Upper lobe of left lung (tissue), 4 donors: ENCODE measurements at regions not wholly inside any gene's neighbourhood (a gene's known extent, or its start where the extent isn't known, plus 50 kb on each side); places are given as distances from the start of the nearest gene placed in this dataset.

ENCODE experiments used
- CTCF ChIP-seq, 6 experiments: fragments of 450-650 bp in 4 of 6; fragments of 200-600 bp in 2 of 6; sonication (generic) in 2 of 6; IDR thresholded peaks; one replicate each; pipeline ENCODE4 v1.5.1; 2016 to 2019; ENCODE audit warnings: antibody characterized with exemption in 6 of 6
- EP300 ChIP-seq, 4 donors: sonication (generic); formaldehyde crosslinking; IDR thresholded peaks; one replicate each; pipeline ENCODE4 v1.5.1; 2017; ENCODE audit warnings: antibody characterized with exemption in 4 of 4, control low read depth in 2 of 4
- POLR2A ChIP-seq, 4 donors: fragments of 450-650 bp; IDR thresholded peaks; one replicate each; pipeline ENCODE4 v1.5.1; 2016 to 2017; ENCODE audit warnings: antibody characterized with exemption in 4 of 4, mild to moderate bottlenecking in 2 of 4
- POLR2AphosphoS5 ChIP-seq, 2 donors: sonication (generic); formaldehyde crosslinking; IDR thresholded peaks; one replicate each; pipeline ENCODE4 v1.5.1; 2017; ENCODE audit warnings: antibody characterized with exemption in 2 of 2

- TF ChIP-seq POLR2A (IDR thresholded peaks at IDR 0.05) (no peak), CTCF (IDR thresholded peaks at IDR 0.05) (no peak), POLR2AphosphoS5 (IDR thresholded peaks at IDR 0.05) (no peak), EP300 (IDR thresholded peaks at IDR 0.05) (no peak)
Observed at GRCh38 chr22:25420471-25420924, 144.0 kb upstream of the GRK3 start.
